DOHH2 (cell line): ENCODE measurements at regions not wholly inside any gene's neighbourhood (a gene's known extent, or its start where the extent isn't known, plus 50 kb on each side); places are given as distances from the start of the nearest gene placed in this dataset.

Experiments
- H3F3A ChIP-seq: fragments of 200-600 bp; sonication (generic), shearing (Covaris generic); 2 replicates; pipeline ENCODE4 v1.6.0; 2016; ENCODE audit warnings: antibody characterized with exemption, mild to moderate bottlenecking; ENCODE audit not compliant: control insufficient read depth, insufficient read depth
- H3K27ac ChIP-seq: fragments of 200-600 bp; sonication (generic); 2 replicates; pipeline ENCODE4 v1.5.1; 2014; ENCODE audit warnings: low read depth, mild to moderate bottlenecking, low read length, moderate library complexity
- H3K27me3 ChIP-seq: fragments of 200-600 bp; sonication (generic); 2 replicates; pipeline ENCODE4 v1.6.1; 2014; ENCODE audit warnings: mild to moderate bottlenecking, low read length, mixed read lengths; ENCODE audit not compliant: control insufficient read depth
- H3K36me3 ChIP-seq: fragments of 200-600 bp; sonication (generic); 2 replicates; pipeline ENCODE4 v1.6.1; 2014; ENCODE audit warnings: mild to moderate bottlenecking, low read length, moderate library complexity, mixed read lengths; ENCODE audit not compliant: control insufficient read depth
- H3K4me1 ChIP-seq: fragments of 200-600 bp; sonication (generic); 2 replicates; pipeline ENCODE4 v1.6.1; 2014; ENCODE audit warnings: mild to moderate bottlenecking, low read length, mixed read lengths; ENCODE audit not compliant: control insufficient read depth
- H3K4me2 ChIP-seq: fragments of 200-600 bp; sonication (generic); 2 replicates; pipeline ENCODE4 v1.6.0; 2014; ENCODE audit warnings: mild to moderate bottlenecking, low read length, moderate library complexity
- H3K4me3 ChIP-seq: fragments of 200-600 bp; sonication (generic); 2 replicates; pipeline ENCODE4 v1.5.1; 2014; ENCODE audit warnings: mild to moderate bottlenecking, low read length, mixed read lengths
- H3K79me2 ChIP-seq: fragments of 200-600 bp; sonication (generic); 2 replicates; pipeline ENCODE4 v1.6.1; 2014; ENCODE audit warnings: mild to moderate bottlenecking, low read length, mixed read lengths; ENCODE audit not compliant: control insufficient read depth
- H3K9me2 ChIP-seq: fragments of 200-600 bp; sonication (generic); replicated peaks from 2 replicates; pipeline ENCODE4 v1.6.1; 2014; ENCODE audit warnings: mild to moderate bottlenecking, low read length, mixed read lengths; ENCODE audit not compliant: control insufficient read depth
- H3K9me3 ChIP-seq: fragments of 200-600 bp; sonication (generic); 2 replicates; pipeline ENCODE4 v1.6.1; 2014; ENCODE audit warnings: antibody characterized with exemption, low read length, mixed read lengths; ENCODE audit not compliant: control insufficient read depth, insufficient read depth
- H4K20me1 ChIP-seq: fragments of 200-600 bp; sonication (generic); 2 replicates; pipeline ENCODE4 v1.6.0; 2014; ENCODE audit warnings: low read depth, mild to moderate bottlenecking, antibody characterized with exemption, low read length, moderate library complexity; ENCODE audit not compliant: control insufficient read depth, insufficient read depth
- EZH2phosphoT487 ChIP-seq: fragments of 200-600 bp; sonication (generic); IDR thresholded peaks from 2 replicates; pipeline ENCODE4 v1.6.1; 2017; ENCODE audit warnings: borderline replicate concordance, mild to moderate bottlenecking, antibody characterized with exemption, low read length, moderate library complexity, mixed read lengths
- TF ChIP-seq, protein P1 (sequence below): fragments of 200-600 bp; sonication (generic); IDR thresholded peaks from one replicate; pipeline ENCODE4 v1.5.1; 2014; ENCODE audit warnings: antibody characterized with exemption, mild to moderate bottlenecking, low read depth, low read length; ENCODE audit not compliant: poor library complexity, severe bottlenecking

- no peaks in the 10 kb centered on the region for H3K9me3 ChIP-seq
- H3K4me1 ChIP-seq: no peaks in the 10 kb centered on the region
- no peaks in the 10 kb centered on the region for H3K9me2 ChIP-seq
- H3K4me2 ChIP-seq: no peak overlapping the region
- H3K36me3 ChIP-seq: no peaks in the 10 kb centered on the region
- H3K79me2 ChIP-seq: no peaks in the 10 kb centered on the region
- no peaks in the 10 kb centered on the region for H3F3A ChIP-seq
- no peaks in the 10 kb centered on the region for H3K27me3 ChIP-seq
- H4K20me1 ChIP-seq: no peaks in the 10 kb centered on the region
- H3K4me3 ChIP-seq: no peak overlapping the region
- TF ChIP-seq, protein P1, sequence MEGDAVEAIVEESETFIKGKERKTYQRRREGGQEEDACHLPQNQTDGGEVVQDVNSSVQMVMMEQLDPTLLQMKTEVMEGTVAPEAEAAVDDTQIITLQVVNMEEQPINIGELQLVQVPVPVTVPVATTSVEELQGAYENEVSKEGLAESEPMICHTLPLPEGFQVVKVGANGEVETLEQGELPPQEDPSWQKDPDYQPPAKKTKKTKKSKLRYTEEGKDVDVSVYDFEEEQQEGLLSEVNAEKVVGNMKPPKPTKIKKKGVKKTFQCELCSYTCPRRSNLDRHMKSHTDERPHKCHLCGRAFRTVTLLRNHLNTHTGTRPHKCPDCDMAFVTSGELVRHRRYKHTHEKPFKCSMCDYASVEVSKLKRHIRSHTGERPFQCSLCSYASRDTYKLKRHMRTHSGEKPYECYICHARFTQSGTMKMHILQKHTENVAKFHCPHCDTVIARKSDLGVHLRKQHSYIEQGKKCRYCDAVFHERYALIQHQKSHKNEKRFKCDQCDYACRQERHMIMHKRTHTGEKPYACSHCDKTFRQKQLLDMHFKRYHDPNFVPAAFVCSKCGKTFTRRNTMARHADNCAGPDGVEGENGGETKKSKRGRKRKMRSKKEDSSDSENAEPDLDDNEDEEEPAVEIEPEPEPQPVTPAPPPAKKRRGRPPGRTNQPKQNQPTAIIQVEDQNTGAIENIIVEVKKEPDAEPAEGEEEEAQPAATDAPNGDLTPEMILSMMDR: no peak
- TF ChIP-seq EZH2phosphoT487: no peak
- no peak overlapping the region for H3K27ac ChIP-seq
These were observed 209.6 kb upstream of the DDI1 start for GRCh38 chr11:103826856-103827255.

DNA sequence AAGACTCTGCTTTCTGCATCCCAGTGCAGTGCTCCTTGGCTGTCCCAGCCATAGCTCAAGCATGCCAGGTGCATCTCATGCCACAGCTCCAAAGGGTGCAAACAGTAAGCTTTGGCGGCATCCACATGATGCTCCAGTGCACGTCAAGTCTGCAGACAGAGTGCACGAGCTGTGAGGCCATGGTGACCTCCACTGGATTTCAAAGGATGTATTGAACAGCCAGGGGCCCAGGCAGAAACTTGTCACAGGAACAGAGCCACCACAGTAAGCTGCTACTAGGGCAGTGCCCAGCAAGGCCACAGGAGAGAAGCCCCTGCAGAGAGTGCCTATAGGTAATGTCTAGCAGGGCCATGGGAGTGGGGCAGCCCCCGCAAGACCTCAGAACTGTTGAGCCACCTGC lies 206.8 kb upstream of the DDI1 start:
- Histone ChIP-seq H3K4me1 (no peaks in the 10 kb centered on the region), H3K4me2 (no peak overlapping the region), H3K9me3 (peaks cover 4% of the 10 kb centered on the region; the same call in 1 of the 2 replicates), H3K27ac (no peak overlapping the region), H3K9me2 (no peaks in the 10 kb centered on the region), H3K79me2 (no peaks in the 10 kb centered on the region), H3K27me3 (no peaks in the 10 kb centered on the region), H3K36me3 (no peaks in the 10 kb centered on the region), H3F3A (no peaks in the 10 kb centered on the region), H3K4me3 (no peak overlapping the region), H4K20me1 (no peaks in the 10 kb centered on the region)
- TF ChIP-seq, protein P1: no peak
- no peak for TF ChIP-seq EZH2phosphoT487

DNA sequence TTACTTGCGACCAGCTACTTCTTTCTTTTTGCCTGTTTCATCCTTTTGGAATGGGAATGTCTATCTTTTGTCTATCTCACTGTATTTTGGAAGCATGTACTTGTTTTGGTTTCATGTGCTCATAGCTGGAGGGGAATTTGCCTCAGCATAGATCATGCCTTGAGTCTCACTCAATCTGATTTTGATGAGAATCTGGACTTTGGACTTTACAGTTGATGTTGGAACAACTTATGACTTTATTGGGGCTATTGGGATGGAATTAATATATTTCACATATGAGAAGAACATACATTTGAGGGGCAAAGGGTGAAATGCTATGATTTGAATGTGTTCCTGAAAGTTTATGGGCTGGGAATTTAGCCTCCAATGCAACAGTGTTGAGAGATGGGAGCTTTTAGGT lies 206.2 kb upstream of the DDI1 start:
- H3K9me3 ChIP-seq: peaks cover 4% of the 10 kb centered on the region; the same call in 1 of the 2 replicates
- no peaks in the 10 kb centered on the region for H3K4me1 ChIP-seq
- H3K4me3 ChIP-seq: no peak overlapping the region
- no peak for TF ChIP-seq EZH2phosphoT487
- TF ChIP-seq, protein P1: no peak
- H3K9me2 ChIP-seq: no peaks in the 10 kb centered on the region
- no peaks in the 10 kb centered on the region for H4K20me1 ChIP-seq
- no peaks in the 10 kb centered on the region for H3F3A ChIP-seq
- H3K36me3 ChIP-seq: no peaks in the 10 kb centered on the region
- no peak overlapping the region for H3K4me2 ChIP-seq
- no peaks in the 10 kb centered on the region for H3K79me2 ChIP-seq
- no peak overlapping the region for H3K27ac ChIP-seq
- H3K27me3 ChIP-seq: no peaks in the 10 kb centered on the region
